H1 (cell line): ENCODE measurements at regions not wholly inside any gene's neighbourhood (a gene's known extent, or its start where the extent isn't known, plus 50 kb on each side); places are given as distances from the start of the nearest gene placed in this dataset.

ENCODE experiments used
- CTCF ChIA-PET: fragments of 300-600 bp; sonication (Branson Sonifier 250); formaldehyde crosslinking; loops from one replicate; lab custom pipeline; 2021; ENCODE audit not compliant: partially characterized antibody; lab: Charles Lee
- POLR2A ChIA-PET: fragments of 300-600 bp; sonication (Branson Sonifier 250); formaldehyde crosslinking; loops from one replicate; lab custom pipeline; 2021; ENCODE audit warnings: inconsistent platforms; ENCODE audit not compliant: partially characterized antibody; lab: Charles Lee
- DNase-seq, 2 experiments: peaks; one replicate each; pipeline versions ENCODE4 v3.0.0 to v3.0.0-alpha.2; 2010 to 2022; ENCODE audit warnings: low spot score in 2 of 2, low read depth in 1 of 2, mixed read lengths in 1 of 2
- FAIRE-seq: peaks from 2 replicates; lab custom pipeline; 2011; peaks lifted over from hg19 to GRCh38; lab: Jason Lieb, UNC
- H2AFZ ChIP-seq: 2 replicates; pipeline ENCODE4 v1.8.1; 2012; ENCODE audit warnings: low read length, inconsistent platforms
- H2AK5ac ChIP-seq: 2 replicates; pipeline ENCODE4 v1.6.1; 2013; ENCODE audit warnings: low read depth, low read length
- H2BK120ac ChIP-seq: replicated peaks from 2 replicates; pipeline ENCODE3; 2013; ENCODE audit warnings: low read depth, low read length, inconsistent platforms
- H2BK12ac ChIP-seq: 2 replicates; pipeline ENCODE4 v1.6.1; 2013; ENCODE audit warnings: low read depth, low read length
- H2BK15ac ChIP-seq: 2 replicates; pipeline ENCODE4 v1.6.1; 2013; ENCODE audit warnings: low read length
- H2BK20ac ChIP-seq: 2 replicates; pipeline ENCODE4 v1.6.1; 2013; ENCODE audit warnings: low read length
- H2BK5ac ChIP-seq: 2 replicates; pipeline ENCODE4 v1.6.1; 2013; ENCODE audit warnings: low read depth, low read length
- H3K14ac ChIP-seq: 2 replicates; pipeline ENCODE4 v1.6.1; 2013; ENCODE audit warnings: inconsistent platforms; ENCODE audit not compliant: insufficient read length
- H3K18ac ChIP-seq: 2 replicates; pipeline ENCODE4 v1.6.1; 2013; ENCODE audit warnings: low read length; ENCODE audit errors: extremely low read depth
- H3K23ac ChIP-seq: 2 replicates; pipeline ENCODE4 v1.6.1; 2013; ENCODE audit warnings: inconsistent platforms; ENCODE audit not compliant: insufficient read length
- H3K23me2 ChIP-seq: 2 replicates; pipeline ENCODE4 v1.6.1; 2013; ENCODE audit warnings: low read depth, low read length
- H3K27ac ChIP-seq: 2 replicates; pipeline ENCODE4 v1.6.1; 2011; ENCODE audit warnings: low read depth, low read length, inconsistent platforms
- H3K27me3 ChIP-seq, 4 experiments: replicated peaks in 1 of 4; 1 replicate in 1 of 4; 2 replicates in 3 of 4; pipeline versions ENCODE4 v1.6.1 to v1.8.1; 2011 to 2013; ENCODE audit warnings: low read length in 3 of 4, mild to moderate bottlenecking in 3 of 4, inconsistent platforms in 2 of 4, mixed read lengths in 2 of 4, moderate library complexity in 1 of 4; ENCODE audit not compliant: control insufficient read depth in 3 of 4, insufficient read depth in 3 of 4; ENCODE audit errors: extremely low read depth in 1 of 4
- H3K36me3 ChIP-seq, 4 experiments: 2 replicates each; pipeline versions ENCODE4 v1.6.1 to v1.8.1; 2011 to 2013; ENCODE audit warnings: mild to moderate bottlenecking in 4 of 4, low read length in 3 of 4, moderate library complexity in 2 of 4, control low read depth in 1 of 4, inconsistent platforms in 1 of 4; ENCODE audit not compliant: insufficient read depth in 4 of 4, control insufficient read depth in 2 of 4
- H3K4ac ChIP-seq: replicated peaks from 2 replicates; pipeline ENCODE3; 2013; ENCODE audit warnings: low read length, low read depth, mixed read lengths, inconsistent platforms; ENCODE audit not compliant: insufficient read length
- H3K4me1 ChIP-seq, 4 experiments: replicated peaks in 1 of 4; 1 replicate in 1 of 4; 2 replicates in 3 of 4; pipeline versions ENCODE4 v1.6.1 to v1.8.1; 2011 to 2013; ENCODE audit warnings: low read length in 3 of 4, inconsistent platforms in 2 of 4, mixed read lengths in 1 of 4; ENCODE audit not compliant: insufficient read depth in 4 of 4, control insufficient read depth in 3 of 4
- H3K4me2 ChIP-seq, 2 experiments: 2 replicates each; pipeline versions ENCODE4 v1.6.1 to v1.8.1; 2011 to 2013; ENCODE audit warnings: low read depth in 2 of 2, low read length in 2 of 2, control low read depth in 1 of 2, inconsistent platforms in 1 of 2, mild to moderate bottlenecking in 1 of 2; ENCODE audit not compliant: insufficient read depth in 1 of 2
- H3K4me3 ChIP-seq, 4 experiments: fragments of 200-600, 300-600 bp in 1 of 4; sonication (generic), shearing (Covaris generic), sonication (Bioruptor Twin) in 1 of 4; 2 replicates each; pipeline versions ENCODE4 v1.5.1 to v1.8.1; 2011 to 2016; ENCODE audit warnings: low read length in 4 of 4, low read depth in 3 of 4, control low read depth in 2 of 4, inconsistent platforms in 2 of 4, mild to moderate bottlenecking in 2 of 4, mixed read lengths in 1 of 4, moderate library complexity in 1 of 4; ENCODE audit not compliant: insufficient read depth in 2 of 4; ENCODE audit errors: extremely low read depth in 1 of 4
- H3K56ac ChIP-seq: replicated peaks from 2 replicates; pipeline ENCODE3; 2013; ENCODE audit warnings: low read depth, mild to moderate bottlenecking, mixed read lengths, low read length, inconsistent platforms; ENCODE audit not compliant: insufficient read length
- H3K79me1 ChIP-seq: 2 replicates; pipeline ENCODE4 v1.6.1; 2013; ENCODE audit warnings: low read depth, low read length, control low read depth
- H3K79me2 ChIP-seq, 2 experiments: 2 replicates each; pipeline versions ENCODE4 v1.6.1 to v1.8.1; 2012 to 2013; ENCODE audit warnings: low read length in 2 of 2, mild to moderate bottlenecking in 2 of 2, inconsistent platforms in 1 of 2; ENCODE audit not compliant: insufficient read depth in 2 of 2, control insufficient read depth in 1 of 2
- H3K9ac ChIP-seq, 4 experiments: replicated peaks in 1 of 4; 1 replicate in 1 of 4; 2 replicates in 3 of 4; pipeline versions ENCODE4 v1.6.1 to v1.8.1; 2011 to 2013; ENCODE audit warnings: low read depth in 3 of 4, low read length in 3 of 4, control low read depth in 2 of 4, mild to moderate bottlenecking in 2 of 4, moderate library complexity in 2 of 4, inconsistent platforms in 1 of 4; ENCODE audit errors: extremely low read depth in 1 of 4
- H3K9me3 ChIP-seq, 2 experiments: 2 replicates each; pipeline versions ENCODE4 v1.6.1 to v1.8.1; 2012 to 2013; ENCODE audit warnings: mild to moderate bottlenecking in 2 of 2, moderate library complexity in 2 of 2, control low read depth in 1 of 2, inconsistent platforms in 1 of 2, low read depth in 1 of 2, low read length in 1 of 2, mixed read lengths in 1 of 2; ENCODE audit not compliant: insufficient read depth in 2 of 2
- H4K20me1 ChIP-seq, 2 experiments: replicated peaks in 1 of 2; 2 replicates each; pipeline versions ENCODE3 to v1.8.1; 2011 to 2013; ENCODE audit warnings: inconsistent platforms in 2 of 2, low read length in 2 of 2, mild to moderate bottlenecking in 1 of 2; ENCODE audit not compliant: insufficient read depth in 2 of 2, control insufficient read depth in 1 of 2
- H4K5ac ChIP-seq: 2 replicates; pipeline ENCODE4 v1.6.1; 2013; ENCODE audit warnings: low read length, low read depth, mixed read lengths, inconsistent platforms; ENCODE audit not compliant: insufficient read length
- H4K8ac ChIP-seq: 2 replicates; pipeline ENCODE4 v1.8.0; 2013; ENCODE audit warnings: mild to moderate bottlenecking, moderate library complexity, low read length, inconsistent platforms; ENCODE audit not compliant: insufficient read depth; ENCODE audit errors: extremely low read depth
- H4K91ac ChIP-seq: replicated peaks from 2 replicates; pipeline ENCODE3; 2013; ENCODE audit warnings: low read length, mixed read lengths, inconsistent platforms; ENCODE audit not compliant: insufficient read length
- BACH1 ChIP-seq: IDR thresholded peaks from 2 replicates; pipeline ENCODE4 v1.6.1; 2012; ENCODE audit warnings: low read length, improper control_type of control experiment
- CBX5 ChIP-seq: fragments of 300-800, 300-1000 bp; sonication (generic); IDR thresholded peaks from 2 replicates; pipeline ENCODE4 v1.7.1; 2016; ENCODE audit warnings: antibody characterized with exemption, low read length, low read depth
- EP300 ChIP-seq, 2 experiments: IDR thresholded peaks; 1 replicate in 1 of 2; 2 replicates in 1 of 2; pipeline ENCODE4 v1.6.1; 2011 to 2012; ENCODE audit warnings: low read depth in 2 of 2, low read length in 2 of 2, mild to moderate bottlenecking in 2 of 2, borderline replicate concordance in 1 of 2, inconsistent platforms in 1 of 2, moderate library complexity in 1 of 2
- FOSL1 ChIP-seq: IDR thresholded peaks from 2 replicates; pipeline ENCODE4 v1.6.1; 2011; ENCODE audit warnings: mild to moderate bottlenecking, low read depth, low read length, moderate library complexity; ENCODE audit not compliant: insufficient read depth
- GTF2F1 ChIP-seq: IDR thresholded peaks from 2 replicates; pipeline ENCODE4 v1.6.1; 2012; ENCODE audit warnings: low read depth, low read length, improper control_type of control experiment, borderline replicate concordance
- HDAC6 ChIP-seq: IDR thresholded peaks from one replicate; pipeline ENCODE4 v1.7.1; 2012; ENCODE audit warnings: low read depth, mild to moderate bottlenecking, inconsistent platforms, low read length, moderate library complexity
- JUND ChIP-seq: IDR thresholded peaks from 2 replicates; pipeline ENCODE4 v1.6.1; 2011; ENCODE audit warnings: mild to moderate bottlenecking, improper control_type of control experiment, low read length
- KDM4A ChIP-seq: IDR thresholded peaks from one replicate; pipeline ENCODE4 v1.7.1; 2012; ENCODE audit warnings: low read depth, mild to moderate bottlenecking, moderate library complexity, low read length, inconsistent platforms; ENCODE audit not compliant: severe bottlenecking
- NRF1 ChIP-seq: IDR thresholded peaks from 2 replicates; pipeline ENCODE4 v1.6.1; 2011; ENCODE audit warnings: mild to moderate bottlenecking, low read depth, low read length, improper control_type of control experiment
- SIN3A ChIP-seq, 2 experiments: IDR thresholded peaks in 1 of 2; conservative IDR thresholded peaks in 1 of 2; 2 replicates each; pipeline ENCODE4 v1.6.1; 2011 to 2012; ENCODE audit warnings: low read length in 2 of 2, improper control_type of control experiment in 1 of 2, low read depth in 1 of 2, mild to moderate bottlenecking in 1 of 2
- SIRT6 ChIP-seq: IDR thresholded peaks from one replicate; pipeline ENCODE4 v1.7.1; 2012; ENCODE audit warnings: low read length, inconsistent platforms
- SP2 ChIP-seq: IDR thresholded peaks from 2 replicates; pipeline ENCODE4 v1.6.1; 2012; ENCODE audit warnings: mild to moderate bottlenecking, low read length, inconsistent platforms
- SUZ12 ChIP-seq: fragments of 200-600 bp; sonication (generic); IDR thresholded peaks from 2 replicates; pipeline ENCODE4 v1.6.1; 2012; ENCODE audit warnings: mild to moderate bottlenecking, inconsistent platforms, low read length, moderate library complexity, mixed read lengths
- TAF1 ChIP-seq: IDR thresholded peaks from 2 replicates; pipeline ENCODE4 v1.6.1; 2011; ENCODE audit warnings: mild to moderate bottlenecking, low read depth, low read length
- TAF7 ChIP-seq: optimal IDR thresholded peaks from 2 replicates; pipeline ENCODE3; 2011; ENCODE audit warnings: low read depth, mild to moderate bottlenecking, inconsistent platforms, low read length, moderate library complexity, borderline replicate concordance
- TEAD4 ChIP-seq: IDR thresholded peaks from 2 replicates; pipeline ENCODE4 v1.6.1; 2012; ENCODE audit warnings: low read depth, low read length, inconsistent platforms, mixed read lengths
- WGBS, 2 experiments: shearing (Covaris generic) in 1 of 2; methylation state at CpG; one replicate each; pipeline versions ENCODE4 v1.1.6 to v1.1.7; 2013 to 2015; ENCODE audit warnings: low lambda C conversion rate in 2 of 2, mixed read lengths in 2 of 2, inconsistent platforms in 1 of 2, low coverage in 1 of 2, missing lambda C conversion rate in 1 of 2; ENCODE audit not compliant: insufficient replicate concordance in 2 of 2, insufficient coverage in 1 of 2, insufficient read length in 1 of 2; ENCODE audit errors: extremely low coverage in 1 of 2, missing lambda C conversion rate in 1 of 2; 5-methylcytosine and 5-hydroxymethylcytosine counted together

GRCh38 chr5:142514196-142514595, 171.7 kb downstream of the FGF1 start:
- POLR2A ChIA-PET: no interaction called here
- Histone ChIP-seq H2BK15ac (no peak overlapping the region), H3K79me1 (no peaks in the 10 kb centered on the region), H3K14ac (no peak overlapping the region), H2AFZ (no peak overlapping the region), H3K4me1 (peaks cover 0 to 4% (median 1%) of the 10 kb centered on the region in 4 experiments; a peak in 1 of 7 replicates), H3K4me3 (no peak overlapping the region), H3K27me3 (no peaks in the 10 kb centered on the region), H3K18ac (no peak overlapping the region), H2BK5ac (no peak overlapping the region), H3K56ac (no peak overlapping the region), H3K36me3 (no peaks in the 10 kb centered on the region), H4K5ac (no peak overlapping the region), H2BK12ac (no peak overlapping the region), H3K9me3 (peaks cover 7 to 8% of the 10 kb centered on the region in 2 experiments; a peak in 2 of 4 replicates), H3K4ac (no peak overlapping the region), H3K4me2 (no peak overlapping the region), H2AK5ac (no peak overlapping the region), H4K91ac (no peak overlapping the region), H3K23ac (no peak overlapping the region), H3K79me2 (no peaks in the 10 kb centered on the region), H3K27ac (no peak overlapping the region), H2BK20ac (no peak overlapping the region), H4K20me1 (no peaks in the 10 kb centered on the region), H2BK120ac (no peak overlapping the region), H4K8ac (no peak overlapping the region), H3K23me2 (no peaks in the 10 kb centered on the region), H3K9ac (no peak overlapping the region)
- 94% methylated on average over 3 of the region's 3 CpGs; no CpG with 5 or more reads in 1 of the 2 experiments for WGBS, 2 experiments
- DNase-seq (no peak), FAIRE-seq (no peak)
- CTCF ChIA-PET: interaction anchor here (0.6 to 1.5 kb wide), 2 partner anchors 35 to 131 kb away, joined by 5 read pairs; no protein-coding TSS in a partner anchor
- no peak for TF ChIP-seq TEAD4
- TF ChIP-seq NRF1: no peak
- TF ChIP-seq TAF1: no peak
- TF ChIP-seq EP300 (IDR thresholded peaks at IDR 0.05; ENCODE audit: borderline replicate concordance in 1 of 2, low read depth in 2 of 2, low read length in 2 of 2): no peak
- TF ChIP-seq BACH1: no peak
- TF ChIP-seq JUND: no peak
- TF ChIP-seq FOSL1: no peak
- TF ChIP-seq SIN3A (conservative IDR thresholded peaks at IDR 0.05 in 1 of 2, IDR thresholded peaks at IDR 0.05 in 1 of 2; ENCODE audit: low read depth in 1 of 2, low read length in 2 of 2): no peak
- TF ChIP-seq HDAC6: no peak
- TF ChIP-seq TAF7: no peak
- TF ChIP-seq GTF2F1: no peak
- TF ChIP-seq CBX5: no peak
- TF ChIP-seq KDM4A: no peak
- TF ChIP-seq SP2: no peak
- no peak for TF ChIP-seq SIRT6
- no peak for TF ChIP-seq SUZ12
